HL-60 (cell line): ENCODE measurements at regions not wholly inside any gene's neighbourhood (a gene's known extent, or its start where the extent isn't known, plus 50 kb on each side); places are given as distances from the start of the nearest gene placed in this dataset.

ENCODE experiments used
- DNase-seq, 2 experiments: peaks; one replicate each; pipeline ENCODE4 v3.0.0-alpha.2; 2010 to 2020; ENCODE audit warnings: low read depth in 1 of 2, low spot score in 1 of 2
- H3K27ac ChIP-seq: fragments of 250-450 bp; sonication (Bioruptor Pico); replicated peaks from 2 replicates; pipeline ENCODE4 v1.5.1; 2020; ENCODE audit warnings: mild to moderate bottlenecking, moderate library complexity
- H3K27me3 ChIP-seq: fragments of 250-450 bp; sonication (Bioruptor Pico); 2 replicates; pipeline ENCODE4 v1.5.1; 2021; ENCODE audit warnings: mild to moderate bottlenecking, moderate library complexity; ENCODE audit not compliant: insufficient read depth, poor library complexity, severe bottlenecking
- H3K4me3 ChIP-seq: replicated peaks from 2 replicates; pipeline ENCODE4 v1.5.1; 2011; ENCODE audit warnings: mild to moderate bottlenecking, control low read depth, low read length; ENCODE audit not compliant: insufficient read depth
- CTCF ChIP-seq: IDR thresholded peaks from one replicate; pipeline ENCODE4 v1.5.1; 2011; ENCODE audit warnings: low read length, control low read depth, inconsistent platforms; ENCODE audit not compliant: insufficient read depth
- GABPA ChIP-seq: IDR thresholded peaks from 2 replicates; pipeline ENCODE4 v1.6.1; 2012; ENCODE audit warnings: low read depth
- POLR2AphosphoS5 ChIP-seq: IDR thresholded peaks from 2 replicates; pipeline ENCODE4 v1.6.1; 2012; ENCODE audit warnings: low read depth
- REST ChIP-seq: IDR thresholded peaks from 2 replicates; pipeline ENCODE4 v1.6.1; 2012; ENCODE audit warnings: low read depth; ENCODE audit not compliant: insufficient replicate concordance
- SPI1 ChIP-seq: IDR thresholded peaks from 2 replicates; pipeline ENCODE4 v1.6.1; 2012; ENCODE audit warnings: low read depth, mild to moderate bottlenecking, borderline replicate concordance

- no peak for DNase-seq
- no peaks in the 10 kb centered on the region for H3K27me3 ChIP-seq
- H3K27ac ChIP-seq, result no peak overlapping the region
- H3K4me3 ChIP-seq, result no peak overlapping the region
- TF ChIP-seq POLR2AphosphoS5 (no peak), GABPA (no peak), CTCF (no peak), SPI1 (no peak), REST (no peak)
These were observed 871.6 kb upstream of the GJE1 start for GRCh38 chr6:141261016-141261671.

GRCh38 chr6:141260627-141261015 is 872.1 kb upstream of the GJE1 start:
- DNase-seq, result no peak
- H3K27me3 ChIP-seq, result no peaks in the 10 kb centered on the region
- TF ChIP-seq REST (no peak), SPI1 (no peak), GABPA (no peak), CTCF (no peak), POLR2AphosphoS5 (no peak)
- no peak overlapping the region for H3K27ac ChIP-seq
- no peak overlapping the region for H3K4me3 ChIP-seq

GRCh38 chr6:141259807-141260206 is 872.9 kb upstream of the GJE1 start:
- no peaks in the 10 kb centered on the region for H3K27me3 ChIP-seq
- no peak for DNase-seq
- TF ChIP-seq CTCF (no peak), REST (no peak), POLR2AphosphoS5 (no peak), GABPA (no peak), SPI1 (no peak)
- no peak overlapping the region for H3K27ac ChIP-seq
- H3K4me3 ChIP-seq, result no peak overlapping the region
